GM12875 (cell line): ENCODE measurements at regions not wholly inside any gene's neighbourhood (a gene's known extent, or its start where the extent isn't known, plus 50 kb on each side); places are given as distances from the start of the nearest gene placed in this dataset.

Experiments used
- H3K4me3 ChIP-seq: one replicate; pipeline ENCODE4 v1.5.1; 2011; ENCODE audit warnings: low read depth, low read length, control low read depth
- CTCF ChIP-seq: IDR thresholded peaks from 2 replicates; pipeline ENCODE4 v1.5.1; 2011; ENCODE audit warnings: low read depth, mild to moderate bottlenecking, control low read depth, inconsistent platforms, low read length, moderate library complexity, borderline replicate concordance; ENCODE audit not compliant: insufficient read depth

GRCh38 chr17:71430281-71430680 is 690.5 kb upstream of the SOX9 start:
- no peak for TF ChIP-seq CTCF
- H3K4me3 ChIP-seq: no peak overlapping the region

GRCh38 chr17:71431146-71431545 is 689.7 kb upstream of the SOX9 start:
- no peak for TF ChIP-seq CTCF
- H3K4me3 ChIP-seq: no peak overlapping the region

- no peak for TF ChIP-seq CTCF
Measured at GRCh38 chr17:71432378-71433315, 688.2 kb upstream of the SOX9 start.

GRCh38 chr17:71434716-71435115 is 686.1 kb upstream of the SOX9 start:
- no peak overlapping the region for H3K4me3 ChIP-seq
- no peak for TF ChIP-seq CTCF

More at GRCh38 chr17:71432378-71433315, 688.2 kb upstream of the SOX9 start:
- no peak overlapping the region for H3K4me3 ChIP-seq

- no peak for TF ChIP-seq CTCF
- no peak overlapping the region for H3K4me3 ChIP-seq
Measured at GRCh38 chr17:71436479-71436878, 684.3 kb upstream of the SOX9 start.

GRCh38 chr17:71437166-71437565 is 683.7 kb upstream of the SOX9 start:
- TF ChIP-seq CTCF: no peak
- no peak overlapping the region for H3K4me3 ChIP-seq

- no peak for TF ChIP-seq CTCF
- no peak overlapping the region for H3K4me3 ChIP-seq
Measured at GRCh38 chr17:71438631-71439146, 682.1 kb upstream of the SOX9 start.
